ENCODE measurements at regions not wholly inside any gene's neighbourhood (a gene's known extent, or its start where the extent isn't known, plus 50 kb on each side); places are given as distances from the start of the nearest gene placed in this dataset.

DNA sequence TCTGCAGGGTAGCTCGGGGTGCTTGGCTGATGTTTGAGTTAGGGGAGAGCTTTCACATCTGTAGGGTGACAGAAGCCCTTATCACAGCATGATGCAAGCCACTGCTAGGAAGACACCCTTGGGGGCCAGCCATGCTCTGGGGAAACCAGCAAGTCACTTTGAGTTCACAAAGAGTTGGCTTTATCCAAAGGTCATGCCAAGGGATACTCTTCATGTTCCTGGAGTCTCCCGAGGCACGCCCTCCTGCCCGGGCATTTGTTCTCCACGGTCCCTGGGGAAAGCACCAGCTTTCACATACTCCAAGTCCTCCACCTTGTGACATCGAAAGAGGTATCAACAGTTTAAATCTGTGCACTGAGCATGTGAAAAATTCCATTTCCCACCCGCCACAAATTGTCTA, 227.7 kb downstream of the VAPA start:
- Histone ChIP-seq H3K4me3 (ENCODE audit: severe bottlenecking) (no peak overlapping the region), H3K4me1 (ENCODE audit: insufficient read depth, poor library complexity, severe bottlenecking) (peaks cover 5% of the 10 kb centered on the region), H3K27ac (ENCODE audit: poor library complexity, severe bottlenecking) (no peak overlapping the region), H3K27me3 (ENCODE audit: insufficient read depth, poor library complexity, severe bottlenecking) (no peaks in the 10 kb centered on the region), H3K9me3 (ENCODE audit: severe bottlenecking) (no peaks in the 10 kb centered on the region), H3K36me3 (ENCODE audit: low read depth) (no peaks in the 10 kb centered on the region)
- TF ChIP-seq, protein P1, sequence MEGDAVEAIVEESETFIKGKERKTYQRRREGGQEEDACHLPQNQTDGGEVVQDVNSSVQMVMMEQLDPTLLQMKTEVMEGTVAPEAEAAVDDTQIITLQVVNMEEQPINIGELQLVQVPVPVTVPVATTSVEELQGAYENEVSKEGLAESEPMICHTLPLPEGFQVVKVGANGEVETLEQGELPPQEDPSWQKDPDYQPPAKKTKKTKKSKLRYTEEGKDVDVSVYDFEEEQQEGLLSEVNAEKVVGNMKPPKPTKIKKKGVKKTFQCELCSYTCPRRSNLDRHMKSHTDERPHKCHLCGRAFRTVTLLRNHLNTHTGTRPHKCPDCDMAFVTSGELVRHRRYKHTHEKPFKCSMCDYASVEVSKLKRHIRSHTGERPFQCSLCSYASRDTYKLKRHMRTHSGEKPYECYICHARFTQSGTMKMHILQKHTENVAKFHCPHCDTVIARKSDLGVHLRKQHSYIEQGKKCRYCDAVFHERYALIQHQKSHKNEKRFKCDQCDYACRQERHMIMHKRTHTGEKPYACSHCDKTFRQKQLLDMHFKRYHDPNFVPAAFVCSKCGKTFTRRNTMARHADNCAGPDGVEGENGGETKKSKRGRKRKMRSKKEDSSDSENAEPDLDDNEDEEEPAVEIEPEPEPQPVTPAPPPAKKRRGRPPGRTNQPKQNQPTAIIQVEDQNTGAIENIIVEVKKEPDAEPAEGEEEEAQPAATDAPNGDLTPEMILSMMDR (IDR thresholded peaks at IDR 0.05; ENCODE audit: poor library complexity, severe bottlenecking), result no peak
- DNase-seq (ENCODE audit: low spot score) (no peak), ATAC-seq (ENCODE audit: low read depth) (no peak)

DNA sequence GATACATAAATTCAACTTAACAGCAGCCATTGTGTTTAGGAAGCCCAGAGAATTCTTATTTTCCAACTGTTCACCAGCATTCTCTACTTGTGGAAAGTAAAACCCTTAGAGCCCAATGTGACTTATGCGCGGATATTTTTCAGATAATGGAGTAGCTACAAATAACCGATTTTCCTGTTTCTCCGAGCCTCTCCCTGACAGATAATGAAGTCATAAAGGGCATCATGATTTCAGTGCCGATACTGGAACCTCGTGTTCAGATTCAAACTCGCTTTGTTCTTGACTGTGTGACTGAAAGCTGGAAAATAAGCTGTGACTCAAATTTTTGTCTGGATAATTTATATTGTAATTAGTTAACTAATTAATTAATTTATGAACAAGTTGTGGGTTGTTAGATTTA, 228.2 kb downstream of the VAPA start:
- Histone ChIP-seq H3K36me3 (ENCODE audit: low read depth) (no peaks in the 10 kb centered on the region), H3K9me3 (ENCODE audit: severe bottlenecking) (no peaks in the 10 kb centered on the region), H3K4me1 (ENCODE audit: insufficient read depth, poor library complexity, severe bottlenecking) (peaks cover 5% of the 10 kb centered on the region), H3K27ac (ENCODE audit: poor library complexity, severe bottlenecking) (no peak overlapping the region), H3K4me3 (ENCODE audit: severe bottlenecking) (no peak overlapping the region), H3K27me3 (ENCODE audit: insufficient read depth, poor library complexity, severe bottlenecking) (no peaks in the 10 kb centered on the region)
- no peak for DNase-seq (ENCODE audit: low spot score)
- TF ChIP-seq, protein P1 (IDR thresholded peaks at IDR 0.05; ENCODE audit: poor library complexity, severe bottlenecking), result no peak
- no peak for ATAC-seq (ENCODE audit: low read depth)

DNA sequence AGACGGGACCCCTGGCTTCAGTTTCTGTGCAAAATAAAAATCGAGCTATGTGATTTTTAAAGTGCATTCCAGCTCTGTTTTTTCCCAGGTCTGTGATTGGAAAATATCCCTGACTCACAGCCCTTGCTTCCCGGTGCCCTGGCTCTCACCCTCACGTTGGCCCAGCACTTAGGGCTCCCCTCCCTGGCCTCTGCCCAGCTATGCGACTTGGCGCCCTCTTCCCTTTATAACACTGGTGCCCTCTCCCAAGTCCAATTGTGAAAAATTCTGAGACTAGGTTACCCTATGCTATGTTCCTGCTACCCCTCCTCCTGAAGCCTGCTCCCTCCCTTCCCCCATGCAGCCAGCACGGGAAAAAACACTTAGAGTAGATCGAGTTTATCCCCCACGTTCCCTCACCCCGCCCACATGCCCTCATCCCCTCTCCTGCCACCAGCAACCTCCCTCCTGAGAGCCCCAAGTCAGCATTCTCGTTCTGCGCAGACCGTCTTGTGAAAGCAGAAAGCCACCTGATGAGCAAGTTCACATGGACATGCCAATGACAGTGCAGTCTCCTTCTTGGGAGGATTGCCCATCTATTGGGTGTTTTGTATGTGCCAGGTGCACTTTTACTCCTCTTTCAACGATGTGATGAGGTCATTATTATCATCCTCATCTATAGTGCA, 228.8 kb downstream of the VAPA start:
- H3K9me3 ChIP-seq (ENCODE audit: severe bottlenecking), result no peaks in the 10 kb centered on the region
- ATAC-seq (ENCODE audit: low read depth) (peak; percentile 58; the same call in 2 of the 3 replicates), DNase-seq (ENCODE audit: low spot score) (no peak)
- no peaks in the 10 kb centered on the region for H3K27me3 ChIP-seq (ENCODE audit: insufficient read depth, poor library complexity, severe bottlenecking)
- TF ChIP-seq, protein P1 (IDR thresholded peaks at IDR 0.05; ENCODE audit: poor library complexity, severe bottlenecking), result no peak
- H3K27ac ChIP-seq (ENCODE audit: poor library complexity, severe bottlenecking), result no peak overlapping the region
- no peak overlapping the region for H3K4me3 ChIP-seq (ENCODE audit: severe bottlenecking)
- H3K36me3 ChIP-seq (ENCODE audit: low read depth), result no peaks in the 10 kb centered on the region
- H3K4me1 ChIP-seq (ENCODE audit: insufficient read depth, poor library complexity, severe bottlenecking), result peaks cover 5% of the 10 kb centered on the region

DNA sequence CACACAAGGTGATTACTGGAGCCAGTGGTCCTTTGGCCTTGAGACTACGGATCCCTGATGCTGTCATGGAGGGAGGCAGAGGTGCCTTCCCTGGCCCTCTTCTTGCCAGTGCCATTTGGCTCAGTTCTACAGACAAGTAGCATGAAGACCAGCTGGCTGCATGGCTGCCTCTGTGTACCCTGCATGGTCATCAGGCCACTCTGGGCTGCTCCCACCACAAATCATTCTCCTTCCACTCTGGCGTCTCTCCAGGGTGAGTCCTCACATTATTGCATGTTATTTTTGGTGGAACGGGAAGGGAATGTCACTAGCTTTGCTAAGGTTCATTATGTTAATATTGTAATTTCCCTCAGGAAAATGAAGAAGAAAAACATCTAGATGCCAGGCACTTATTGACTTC, 229.8 kb downstream of the VAPA start:
- Histone ChIP-seq H3K9me3 (ENCODE audit: severe bottlenecking) (no peaks in the 10 kb centered on the region), H3K4me3 (ENCODE audit: severe bottlenecking) (no peak overlapping the region), H3K27me3 (ENCODE audit: insufficient read depth, poor library complexity, severe bottlenecking) (no peaks in the 10 kb centered on the region), H3K4me1 (ENCODE audit: insufficient read depth, poor library complexity, severe bottlenecking) (peaks cover 5% of the 10 kb centered on the region), H3K27ac (ENCODE audit: poor library complexity, severe bottlenecking) (no peak overlapping the region), H3K36me3 (ENCODE audit: low read depth) (no peaks in the 10 kb centered on the region)
- TF ChIP-seq, protein P1 (IDR thresholded peaks at IDR 0.05; ENCODE audit: poor library complexity, severe bottlenecking), result no peak
- ATAC-seq (ENCODE audit: low read depth), result no peak
- DNase-seq (ENCODE audit: low spot score), result no peak

DNA sequence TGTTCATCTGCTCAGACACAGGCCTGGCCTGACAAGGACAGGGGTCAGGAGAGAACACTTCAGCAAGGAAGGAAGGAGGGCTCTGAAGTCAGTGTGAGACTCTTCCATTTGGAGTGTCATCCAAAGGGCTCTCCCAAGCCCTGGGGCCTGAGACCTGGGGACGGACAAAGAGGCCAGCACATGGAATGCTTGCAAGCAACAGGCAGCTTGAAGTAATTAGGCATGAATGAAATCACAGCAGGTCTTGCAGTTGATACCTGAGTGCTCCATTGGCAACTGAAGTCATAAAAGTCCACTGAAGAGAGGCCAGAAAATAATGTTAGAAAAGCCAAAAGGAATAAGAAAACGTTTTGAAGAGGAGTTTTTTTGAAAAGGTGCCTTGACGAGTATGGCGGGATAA, 231.7 kb downstream of the VAPA start:
- ATAC-seq (ENCODE audit: low read depth) (no peak), DNase-seq (ENCODE audit: low spot score) (no peak)
- Histone ChIP-seq H3K4me1 (ENCODE audit: insufficient read depth, poor library complexity, severe bottlenecking) (peaks cover 4% of the 10 kb centered on the region), H3K9me3 (ENCODE audit: severe bottlenecking) (no peaks in the 10 kb centered on the region), H3K27ac (ENCODE audit: poor library complexity, severe bottlenecking) (no peak overlapping the region), H3K4me3 (ENCODE audit: severe bottlenecking) (no peak overlapping the region), H3K27me3 (ENCODE audit: insufficient read depth, poor library complexity, severe bottlenecking) (no peaks in the 10 kb centered on the region), H3K36me3 (ENCODE audit: low read depth) (no peaks in the 10 kb centered on the region)
- TF ChIP-seq, protein P1 (IDR thresholded peaks at IDR 0.05; ENCODE audit: poor library complexity, severe bottlenecking), result no peak

Data from RWPE2 (cell line).